CD4-positive, alpha-beta T cell (primary cell): ENCODE measurements at regions not wholly inside any gene's neighbourhood (a gene's known extent, or its start where the extent isn't known, plus 50 kb on each side); places are given as distances from the start of the nearest gene placed in this dataset.

ENCODE experiments used
- ATAC-seq: fragments of 200-7000 bp; cut with Tn5 transposase; one replicate; pipeline ENCODE4 v1.10.0; 2022; ENCODE audit warnings: mild to moderate bottlenecking; ENCODE audit not compliant: poor library complexity
- CTCF ChIA-PET: fragments of 350-600 bp; sonication (Branson Sonifier 250); formaldehyde crosslinking; loops from one replicate; lab custom pipeline; 2021; ENCODE audit warnings: antibody characterized with exemption, inconsistent platforms; lab: Charles Lee
- POLR2A ChIA-PET: fragments of 350-600 bp; sonication (Branson Sonifier 250); formaldehyde crosslinking; loops from one replicate; lab custom pipeline; 2021; ENCODE audit warnings: antibody characterized with exemption, inconsistent platforms; lab: Charles Lee
- DNase-seq, 14 experiments: peaks; one replicate each; pipeline ENCODE4 v3.0.0-alpha.2; 2013 to 2020; ENCODE audit warnings: mixed read lengths in 2 of 14
- H3K27ac ChIP-seq, 2 donors: one replicate each; pipeline versions ENCODE4 v1.5.1 to v1.7.0; 2013; ENCODE audit warnings: low read length in 2 of 2, low read depth in 1 of 2, mild to moderate bottlenecking in 1 of 2
- H3K27me3 ChIP-seq, 2 experiments: 1 replicate in 1 of 2; 2 replicates in 1 of 2; pipeline versions ENCODE4 v1.6.1 to v1.7.0; 2013; ENCODE audit warnings: low read length in 2 of 2, control low read depth in 1 of 2, mild to moderate bottlenecking in 1 of 2, moderate library complexity in 1 of 2; ENCODE audit not compliant: insufficient read depth in 2 of 2, control insufficient read depth in 1 of 2
- H3K36me3 ChIP-seq: one replicate; pipeline ENCODE4 v1.6.1; 2013; ENCODE audit warnings: low read length, control low read depth; ENCODE audit not compliant: insufficient read depth
- H3K4me1 ChIP-seq: one replicate; pipeline ENCODE4 v1.6.1; 2013; ENCODE audit warnings: low read length, control low read depth; ENCODE audit not compliant: insufficient read depth
- H3K4me3 ChIP-seq: one replicate; pipeline ENCODE4 v1.5.1; 2013; ENCODE audit warnings: mild to moderate bottlenecking, low read length, moderate library complexity
- H3K9me3 ChIP-seq, 2 experiments: 1 replicate in 1 of 2; 2 replicates in 1 of 2; pipeline versions ENCODE4 v1.6.1 to v1.7.0; 2013; ENCODE audit warnings: low read length in 2 of 2, mild to moderate bottlenecking in 2 of 2, control low read depth in 1 of 2, moderate library complexity in 1 of 2; ENCODE audit not compliant: control insufficient read depth in 1 of 2, insufficient read depth in 1 of 2
- H3K27ac Mint-ChIP-seq: one replicate; pipeline ENCODE4 v1.8.0; 2020; ENCODE audit warnings: mixed read lengths
- H3K27me3 Mint-ChIP-seq: one replicate; pipeline ENCODE4 v1.8.0; 2021; ENCODE audit warnings: mixed read lengths
- H3K36me3 Mint-ChIP-seq: one replicate; pipeline ENCODE4 v1.8.0; 2021; ENCODE audit warnings: low read depth, mixed read lengths
- H3K4me1 Mint-ChIP-seq: one replicate; pipeline ENCODE4 v1.8.0; 2021; ENCODE audit warnings: low read depth, mixed read lengths
- H3K4me3 Mint-ChIP-seq: one replicate; pipeline ENCODE4 v1.8.0; 2020; ENCODE audit warnings: mild to moderate bottlenecking, mixed read lengths
- H3K9me3 Mint-ChIP-seq: one replicate; pipeline ENCODE4 v1.8.0; 2020; ENCODE audit warnings: mixed read lengths
- intact Hi-C, 2 experiments: fragments of 100-400 bp; cut with DNase I in 1 of 2; cut with micrococcal nuclease in 1 of 2; formaldehyde crosslinking; loops; one replicate each; pipeline versions ENCODE4 v1.15.1 to v1.9.0; 2023 to 2025; cut with DNase I, micrococcal nuclease
- TF ChIP-seq, protein P1 (sequence below): fragments of 200-600 bp; IDR thresholded peaks from one replicate; pipeline ENCODE4 v1.8.0; 2022; ENCODE audit warnings: antibody characterized with exemption, mild to moderate bottlenecking

DNA sequence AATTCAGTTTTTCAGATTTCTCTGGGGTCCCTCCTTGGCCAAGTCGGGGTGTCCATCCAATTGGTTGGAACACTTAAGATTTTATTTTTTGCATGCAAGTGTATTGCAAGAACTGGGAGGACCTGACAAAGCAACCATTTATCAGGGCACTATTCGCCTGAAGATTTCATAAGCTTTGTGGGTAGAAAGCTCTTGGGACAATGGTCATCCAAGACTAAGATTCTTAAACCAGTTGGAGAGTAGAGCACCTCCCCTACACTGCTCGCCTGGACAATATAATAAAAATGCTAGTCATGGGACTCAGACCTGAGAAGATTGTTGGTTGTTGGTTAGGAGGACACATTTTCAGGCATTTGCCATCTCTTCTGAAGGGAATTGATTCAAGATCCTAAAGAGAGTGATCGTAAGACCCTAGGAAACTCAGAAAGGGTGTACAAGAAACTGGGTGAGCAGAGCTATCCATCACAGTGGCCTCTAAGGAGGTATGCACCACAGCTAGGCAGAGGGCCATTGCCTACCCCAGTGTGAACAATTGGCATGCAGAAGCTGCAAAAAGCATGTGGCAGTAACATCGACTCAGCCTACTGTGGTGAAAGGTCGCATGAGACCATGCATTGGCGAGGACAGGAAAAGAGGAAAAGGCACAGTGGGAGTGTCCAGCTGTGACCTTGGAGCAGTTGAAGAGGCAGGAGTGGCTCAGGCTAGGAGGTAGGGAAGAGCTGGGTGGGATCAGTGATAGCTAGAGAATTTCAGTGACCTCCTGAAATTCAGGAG lies 1235.3 kb upstream of the AUTS2 start:
- no peak overlapping the region for H3K27ac Mint-ChIP-seq
- no peak overlapping the region for H3K27ac ChIP-seq
- no peak overlapping the region for H3K4me3 ChIP-seq
- ChIA-PET CTCF (no interaction called here), POLR2A (no interaction called here)
- ATAC-seq (no peak), DNase-seq (no peak)
- no peaks in the 10 kb centered on the region for H3K36me3 Mint-ChIP-seq
- H3K9me3 Mint-ChIP-seq: peaks cover 9% of the 10 kb centered on the region
- no peaks in the 10 kb centered on the region for H3K4me1 ChIP-seq
- no peaks in the 10 kb centered on the region for H3K4me1 Mint-ChIP-seq
- intact Hi-C loops: no loop called here
- H3K27me3 ChIP-seq: no peaks in the 10 kb centered on the region
- no peak overlapping the region for H3K4me3 Mint-ChIP-seq
- H3K9me3 ChIP-seq: peaks cover 0 to 8% of the 10 kb centered on the region in 2 experiments
- H3K27me3 Mint-ChIP-seq: no peaks in the 10 kb centered on the region
- TF ChIP-seq, protein P1, sequence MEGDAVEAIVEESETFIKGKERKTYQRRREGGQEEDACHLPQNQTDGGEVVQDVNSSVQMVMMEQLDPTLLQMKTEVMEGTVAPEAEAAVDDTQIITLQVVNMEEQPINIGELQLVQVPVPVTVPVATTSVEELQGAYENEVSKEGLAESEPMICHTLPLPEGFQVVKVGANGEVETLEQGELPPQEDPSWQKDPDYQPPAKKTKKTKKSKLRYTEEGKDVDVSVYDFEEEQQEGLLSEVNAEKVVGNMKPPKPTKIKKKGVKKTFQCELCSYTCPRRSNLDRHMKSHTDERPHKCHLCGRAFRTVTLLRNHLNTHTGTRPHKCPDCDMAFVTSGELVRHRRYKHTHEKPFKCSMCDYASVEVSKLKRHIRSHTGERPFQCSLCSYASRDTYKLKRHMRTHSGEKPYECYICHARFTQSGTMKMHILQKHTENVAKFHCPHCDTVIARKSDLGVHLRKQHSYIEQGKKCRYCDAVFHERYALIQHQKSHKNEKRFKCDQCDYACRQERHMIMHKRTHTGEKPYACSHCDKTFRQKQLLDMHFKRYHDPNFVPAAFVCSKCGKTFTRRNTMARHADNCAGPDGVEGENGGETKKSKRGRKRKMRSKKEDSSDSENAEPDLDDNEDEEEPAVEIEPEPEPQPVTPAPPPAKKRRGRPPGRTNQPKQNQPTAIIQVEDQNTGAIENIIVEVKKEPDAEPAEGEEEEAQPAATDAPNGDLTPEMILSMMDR: no peak
- no peaks in the 10 kb centered on the region for H3K36me3 ChIP-seq

DNA sequence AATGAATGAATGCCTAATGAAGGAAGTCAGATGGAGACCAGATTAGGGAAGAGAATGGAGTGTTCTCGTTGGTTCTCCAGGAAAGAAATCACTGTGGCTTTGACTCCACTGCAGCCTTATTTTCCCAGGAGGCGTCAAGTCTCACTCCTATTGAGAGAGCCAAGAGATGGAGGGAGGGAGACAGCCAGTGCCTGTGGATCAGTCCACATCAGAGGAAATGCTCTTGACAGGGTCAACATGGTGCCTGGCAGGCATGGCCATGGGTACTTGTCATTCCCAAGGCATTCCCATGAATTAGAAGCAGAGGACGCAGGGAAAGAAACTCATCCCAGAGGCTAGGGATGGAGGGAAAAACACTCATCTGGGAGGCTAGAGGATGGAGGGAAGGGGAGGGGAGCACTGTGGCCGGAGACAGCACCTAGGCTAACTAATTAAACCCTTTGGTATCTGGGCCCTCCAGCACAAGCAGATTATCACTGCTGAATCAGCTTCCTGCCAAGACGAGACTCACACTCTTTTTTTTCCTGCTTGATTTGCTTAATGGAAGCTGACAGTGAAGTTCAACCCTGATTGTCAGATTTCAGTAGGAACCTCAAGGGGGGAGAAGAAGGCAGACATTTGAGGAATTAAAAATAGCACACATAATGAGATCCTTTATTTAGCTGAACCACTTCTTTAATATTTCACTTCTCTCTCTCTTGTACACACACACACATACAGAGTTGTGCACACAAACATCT lies 1233.2 kb upstream of the AUTS2 start:
- Histone ChIP-seq H3K9me3 (no peaks in the 10 kb centered on the region), H3K27me3 (no peaks in the 10 kb centered on the region), H3K4me1 (no peaks in the 10 kb centered on the region), H3K36me3 (no peaks in the 10 kb centered on the region), H3K4me3 (no peak overlapping the region), H3K27ac (no peak overlapping the region)
- no peak for DNase-seq
- Mint-ChIP-seq H3K4me1 (no peaks in the 10 kb centered on the region), H3K4me3 (no peak overlapping the region), H3K27me3 (no peaks in the 10 kb centered on the region), H3K36me3 (no peaks in the 10 kb centered on the region), H3K27ac (no peak overlapping the region), H3K9me3 (peaks cover 18% of the 10 kb centered on the region)
- TF ChIP-seq, protein P1: no peak
- no peak for ATAC-seq
- ChIA-PET POLR2A (no interaction called here), CTCF (no interaction called here)
- intact Hi-C loops: no loop called here

DNA sequence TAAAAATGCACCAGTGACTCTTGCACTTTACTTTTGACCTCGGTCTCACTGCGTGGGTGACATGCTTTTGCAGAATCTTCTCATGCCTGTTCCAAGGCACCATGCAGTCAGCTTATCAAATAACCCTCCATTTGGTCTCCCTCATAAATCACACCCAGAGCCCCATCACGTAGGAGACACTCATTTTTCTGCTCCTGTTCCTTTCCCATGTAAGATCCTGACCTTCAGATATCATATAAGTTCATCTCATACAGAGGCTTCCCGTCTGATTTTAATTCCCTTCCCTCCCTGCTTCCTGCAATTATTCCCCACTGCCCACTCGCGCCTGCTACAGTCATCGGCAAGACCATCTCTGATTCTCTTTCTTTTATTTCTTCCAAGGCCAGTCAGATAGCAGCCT lies 1226.3 kb upstream of the AUTS2 start:
- intact Hi-C loops: no loop called here
- TF ChIP-seq, protein P1: no peak
- no peaks in the 10 kb centered on the region for H3K4me1 Mint-ChIP-seq
- CTCF ChIA-PET: no interaction called here
- no peaks in the 10 kb centered on the region for H3K36me3 ChIP-seq
- no peaks in the 10 kb centered on the region for H3K9me3 ChIP-seq
- peaks cover 21% of the 10 kb centered on the region for H3K9me3 Mint-ChIP-seq
- H3K27ac ChIP-seq: no peak overlapping the region
- H3K27ac Mint-ChIP-seq: no peak overlapping the region
- no peaks in the 10 kb centered on the region for H3K27me3 ChIP-seq
- H3K27me3 Mint-ChIP-seq: no peaks in the 10 kb centered on the region
- DNase-seq: no peak
- H3K36me3 Mint-ChIP-seq: no peaks in the 10 kb centered on the region
- ATAC-seq: no peak
- POLR2A ChIA-PET: no interaction called here
- H3K4me1 ChIP-seq: no peaks in the 10 kb centered on the region
- no peak overlapping the region for H3K4me3 ChIP-seq
- H3K4me3 Mint-ChIP-seq: no peak overlapping the region
